NCI-H1105 (cell line): ENCODE measurements at regions not wholly inside any gene's neighbourhood (a gene's known extent, or its start where the extent isn't known, plus 50 kb on each side); places are given as distances from the start of the nearest gene placed in this dataset.
"Not testable (repeated sequence)": the region's sequence is repeated elsewhere in the genome, so short reads cannot be mapped to it uniquely, and the experiment has no call there.

Experiments used
- DNase-seq: peaks from one replicate; lab custom pipeline; 2025; lab: John Stamatoyannopoulos, UW

DNA sequence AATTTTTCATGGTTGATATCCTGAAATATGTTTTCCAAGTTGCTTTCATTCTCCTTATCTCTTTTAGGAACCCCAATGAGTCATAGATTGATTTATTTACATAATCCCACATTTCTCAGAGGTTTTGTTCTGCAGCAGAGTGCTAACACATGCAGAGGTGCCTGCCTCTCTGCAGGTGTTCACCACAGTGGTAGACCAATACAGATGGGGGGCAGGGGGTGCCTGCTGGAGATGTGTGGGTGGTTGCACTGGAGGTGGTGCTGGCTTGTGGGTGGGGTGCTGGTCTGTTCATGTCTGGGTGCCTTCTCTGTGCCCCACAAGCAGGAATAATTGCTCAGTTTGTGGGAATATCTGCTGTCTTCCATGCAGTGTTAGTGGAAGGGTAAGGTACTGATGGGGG is 131.1 kb downstream of the JRKL start:
- no peak for DNase-seq

DNA sequence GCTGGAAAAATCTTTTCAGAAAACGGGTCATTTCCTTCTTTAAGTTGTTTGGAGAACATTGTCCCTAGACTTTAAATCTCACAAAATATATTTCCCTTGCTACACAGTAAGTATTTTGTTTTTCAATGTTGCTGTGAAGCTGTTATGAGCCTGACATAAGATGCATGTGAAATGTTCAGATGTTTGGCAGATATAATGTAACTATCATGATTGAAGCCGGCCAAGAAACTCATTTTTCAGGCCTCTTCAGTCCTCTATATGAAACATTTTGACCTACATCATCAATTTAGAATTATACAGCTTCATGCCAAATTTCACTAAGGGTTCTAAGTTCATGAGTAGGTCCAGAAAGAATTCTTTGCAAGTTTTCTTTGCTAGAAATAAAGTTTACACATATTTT is 133.8 kb downstream of the JRKL start:
- no peak for DNase-seq

DNA sequence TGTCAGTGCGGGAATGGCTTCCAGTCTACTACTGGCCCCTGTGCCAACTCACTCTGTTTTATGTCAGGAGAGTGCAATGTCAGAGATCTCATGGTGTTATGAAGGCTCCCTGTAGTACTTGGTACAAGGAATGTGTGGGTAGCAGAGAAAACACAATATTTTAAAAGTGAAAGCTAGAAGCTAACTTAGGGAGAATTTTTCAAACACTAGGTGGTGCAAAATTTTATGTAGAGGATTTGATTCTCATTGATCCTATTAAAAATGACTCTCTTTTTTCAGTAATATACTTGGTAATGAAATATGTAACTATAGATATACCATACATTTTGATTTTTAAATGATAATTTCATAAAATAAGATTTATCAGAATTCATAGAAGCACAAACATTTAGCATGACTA is 134.7 kb downstream of the JRKL start:
- no peak for DNase-seq

DNA sequence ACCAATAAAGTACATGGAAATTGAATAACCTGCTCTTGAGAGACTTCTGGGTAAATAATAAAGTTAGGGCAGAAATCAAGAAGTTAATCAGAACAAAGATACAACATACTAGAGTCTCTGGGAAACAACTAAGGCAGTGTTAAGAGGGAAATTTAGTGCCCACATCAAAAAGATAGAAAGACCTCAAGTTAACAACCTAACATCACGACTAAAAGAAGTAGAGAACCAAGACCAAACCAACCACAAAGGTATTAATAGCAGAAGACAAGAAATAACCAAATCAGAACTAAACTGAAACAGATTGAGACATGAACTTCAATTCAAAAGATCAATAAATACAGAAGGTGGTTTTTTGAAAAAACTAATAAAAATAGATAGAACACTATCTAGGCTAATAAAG is 140.7 kb downstream of the JRKL start:
- no peak for DNase-seq

GRCh38 chr11:96538104-96538503 is 148.3 kb downstream of the JRKL start:
- no peak for DNase-seq

DNA sequence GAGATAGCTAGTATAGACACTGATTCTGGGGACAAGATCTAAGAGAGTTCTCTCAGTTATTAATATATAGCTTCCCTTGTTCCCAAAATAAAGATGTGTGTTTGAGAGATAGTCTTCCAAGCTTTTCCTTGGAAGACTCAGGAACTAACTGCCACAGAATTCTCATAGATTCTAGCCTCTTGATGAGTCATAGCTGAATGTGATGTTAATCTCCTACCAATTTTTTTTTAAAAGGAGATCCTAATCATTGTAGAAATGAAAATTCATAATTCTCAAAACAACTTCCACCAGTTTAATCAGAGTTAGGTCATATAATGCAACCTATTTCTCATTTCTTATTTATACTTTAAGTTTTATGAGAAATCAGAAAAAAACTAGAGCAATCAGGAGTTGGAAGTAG is 148.8 kb downstream of the JRKL start:
- DNase-seq, result no peak

GRCh38 chr11:96540875-96541274 is 151.1 kb downstream of the JRKL start:
- no peak for DNase-seq

- no peak for DNase-seq
Observed at GRCh38 chr11:96543177-96543576, 153.4 kb downstream of the JRKL start.

- DNase-seq, result not testable (repeated sequence)
Observed at GRCh38 chr11:96545192-96545591, 155.4 kb downstream of the JRKL start.

GRCh38 chr11:96551136-96551535 is 161.3 kb downstream of the JRKL start:
- no peak for DNase-seq

GRCh38 chr11:96554236-96554820 is 164.5 kb downstream of the JRKL start:
- DNase-seq, result no peak

GRCh38 chr11:96555826-96556225 is 166.0 kb downstream of the JRKL start:
- DNase-seq, result not testable (repeated sequence)

- DNase-seq, result not testable (repeated sequence)
Observed at GRCh38 chr11:96560727-96561126, 170.9 kb downstream of the JRKL start.

DNA sequence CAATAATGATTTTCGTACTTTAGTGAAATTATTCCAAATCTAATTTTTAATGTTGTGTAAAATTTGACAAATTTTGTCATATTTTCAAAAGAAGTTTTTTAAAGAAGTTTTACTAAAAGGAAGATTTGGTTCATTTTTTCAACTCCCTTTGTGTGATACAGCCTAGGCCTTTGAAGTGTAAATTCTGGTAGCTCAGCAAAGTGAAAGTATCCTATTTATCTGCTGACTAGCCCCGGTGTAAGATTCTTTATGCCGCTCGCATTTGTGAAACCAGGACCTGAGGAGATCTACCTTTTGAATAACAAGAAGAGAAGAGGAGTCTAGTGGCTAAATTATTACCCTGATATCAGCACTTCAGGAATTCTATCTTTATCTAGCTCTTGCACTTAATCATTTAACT is 177.4 kb downstream of the JRKL start:
- DNase-seq, result no peak

GRCh38 chr11:96567667-96568066 is 177.9 kb downstream of the JRKL start:
- DNase-seq, result no peak

DNA sequence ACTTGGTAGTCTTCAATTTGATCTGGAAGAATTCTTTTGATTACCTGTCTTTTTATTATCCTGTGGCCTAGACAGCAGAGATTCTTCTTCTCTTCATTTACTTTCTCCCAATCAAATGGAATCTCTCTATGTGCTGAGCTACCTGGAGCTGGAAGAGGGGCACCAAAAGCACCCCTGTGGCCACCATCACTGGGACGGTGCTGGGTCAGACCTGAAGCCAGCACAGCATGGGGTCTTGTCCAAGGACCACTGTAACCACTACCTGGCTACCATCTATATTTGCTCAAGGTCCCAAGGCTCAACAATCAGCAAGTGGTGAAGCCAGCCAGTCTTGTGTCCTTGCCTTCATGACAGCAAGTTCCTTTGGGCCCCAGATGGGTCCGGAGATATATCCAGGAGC is 186.6 kb downstream of the JRKL start:
- DNase-seq, result no peak

- no peak for DNase-seq
Observed at GRCh38 chr11:96578379-96578778, 188.6 kb downstream of the JRKL start.

- DNase-seq, result no peak
Observed at GRCh38 chr11:96579656-96580055, 189.8 kb downstream of the JRKL start.

GRCh38 chr11:96580476-96581040 is 190.7 kb downstream of the JRKL start:
- no peak for DNase-seq

DNA sequence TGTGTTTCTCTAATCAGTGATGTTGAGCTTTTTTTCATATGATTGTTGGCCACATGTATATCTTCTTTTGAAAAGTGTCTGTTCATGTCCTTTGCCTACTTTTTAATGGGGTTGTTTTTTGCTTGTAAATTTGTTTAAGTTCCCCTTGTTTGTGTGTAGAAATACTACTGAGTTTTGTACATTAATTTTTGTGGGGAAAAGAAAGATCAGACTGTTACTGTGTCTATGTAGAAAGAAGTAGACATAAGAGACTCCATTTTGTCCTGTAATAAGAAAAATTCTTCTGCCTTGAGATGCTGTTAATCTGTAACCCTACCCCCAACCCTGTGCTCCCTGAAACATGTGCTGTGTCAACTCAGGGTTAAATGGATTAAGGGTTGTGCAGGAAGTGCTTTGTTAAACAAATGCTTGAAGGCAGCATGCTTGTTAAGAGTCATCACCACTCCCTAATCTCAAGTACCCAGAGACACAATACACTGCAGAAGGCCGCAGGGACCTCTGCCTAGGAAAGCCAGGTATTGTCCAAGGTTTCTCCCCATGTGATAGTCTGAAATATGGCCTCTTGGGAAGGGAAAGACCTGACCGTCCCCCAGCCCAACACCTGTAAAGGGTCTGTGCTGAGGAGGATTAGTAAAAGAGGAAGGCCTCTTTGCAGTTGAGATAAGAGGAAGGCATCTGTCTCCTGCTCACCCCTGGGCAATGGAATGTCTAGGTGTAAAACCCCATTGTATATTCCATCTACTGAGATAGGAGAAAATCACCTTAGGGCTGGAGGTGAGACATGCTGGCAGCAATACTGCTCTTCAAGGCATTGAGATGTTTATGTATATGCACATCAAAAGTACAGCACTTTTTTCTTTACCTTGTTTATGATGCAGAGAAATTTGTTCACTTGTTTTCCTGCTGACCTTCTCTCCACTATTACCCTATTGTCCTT is 196.4 kb downstream of the JRKL start:
- DNase-seq, result not testable (repeated sequence)

DNA sequence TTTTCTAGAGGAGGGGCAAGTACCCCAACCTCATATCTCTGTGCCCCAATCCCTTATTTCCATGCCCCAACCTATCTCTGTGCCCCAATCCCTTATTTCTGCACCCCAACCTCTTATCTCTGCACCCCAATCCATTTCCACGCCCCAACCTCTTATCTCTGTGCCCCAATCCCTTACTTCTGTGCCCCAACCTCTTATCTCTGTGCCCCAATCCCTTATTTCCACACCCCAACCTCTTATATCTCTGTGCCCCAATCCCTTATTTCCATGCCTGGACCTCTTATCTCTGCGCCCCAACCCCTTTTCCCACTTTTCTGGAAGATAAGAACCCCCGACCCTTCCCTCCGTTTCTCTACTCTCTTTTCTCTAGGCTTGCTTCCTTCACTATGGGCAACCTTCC is 199.0 kb downstream of the JRKL start:
- not testable (repeated sequence) for DNase-seq

DNA sequence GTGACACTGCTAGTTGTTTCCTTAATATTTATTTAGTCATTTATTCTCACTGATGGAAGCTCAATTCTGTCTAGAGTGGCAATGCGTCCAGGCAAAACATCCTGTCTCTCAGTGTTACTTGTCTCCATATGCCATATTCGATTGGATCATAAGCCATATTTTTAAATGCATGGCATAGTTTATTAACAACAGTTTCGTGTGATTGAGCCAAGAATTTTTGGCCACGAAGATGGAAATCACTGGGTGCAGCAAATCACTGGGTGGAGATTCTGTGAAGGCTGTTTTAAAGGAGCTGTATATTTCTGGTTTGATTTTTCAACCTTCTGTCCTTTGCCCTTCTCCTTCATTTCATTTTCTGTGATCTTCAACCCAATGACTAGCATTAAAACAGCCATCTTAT is 205.2 kb downstream of the JRKL start:
- no peak for DNase-seq

- DNase-seq, result no peak
Observed at GRCh38 chr11:96607864-96608558, 218.2 kb downstream of the JRKL start.
